ENCODE measurements at regions not wholly inside any gene's neighbourhood (a gene's known extent, or its start where the extent isn't known, plus 50 kb on each side); places are given as distances from the start of the nearest gene placed in this dataset.
"Not testable (repeated sequence)": the region's sequence is repeated elsewhere in the genome, so short reads cannot be mapped to it uniquely, and the experiment has no call there.

GRCh38 chr16:88262858-88263563 lies 119.7 kb upstream of the ZNF469 start:
- intact Hi-C loops (cut with DNase I, micrococcal nuclease), result not testable (repeated sequence)
- peak; percentile 32 for ATAC-seq

DNA sequence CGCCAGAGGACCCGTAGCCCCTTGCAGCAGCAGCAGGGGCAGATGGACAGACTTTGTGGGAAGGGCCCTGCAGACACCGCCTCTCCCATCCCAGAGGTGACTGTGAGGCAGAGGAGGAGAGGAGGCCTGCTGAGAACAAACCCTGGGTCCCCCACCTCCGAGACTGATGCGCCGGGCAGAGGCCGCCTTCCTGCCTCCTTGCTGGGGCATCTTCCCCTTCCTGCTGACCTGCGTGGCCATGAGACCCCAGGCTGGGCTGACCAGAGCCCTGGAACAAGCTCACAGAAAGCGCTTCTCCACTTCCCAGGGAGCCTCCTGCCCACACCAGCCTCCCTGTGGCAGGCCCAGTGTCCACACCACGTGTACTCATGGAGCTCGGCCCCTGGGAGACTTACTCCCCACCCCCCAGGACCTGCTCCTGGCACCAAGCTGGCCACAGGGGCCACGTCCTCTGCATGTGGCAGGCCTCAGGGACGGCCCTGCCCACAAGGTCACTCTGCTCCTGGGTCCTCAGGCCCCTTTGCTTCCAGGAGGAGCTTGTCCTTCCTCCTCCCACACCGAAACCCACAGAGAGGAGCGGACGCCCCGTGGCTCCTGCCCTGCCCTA lies 119.0 kb upstream of the ZNF469 start:
- H3K4me3 ChIP-seq; intact Hi-C loops (cut with DNase I, micrococcal nuclease); H3K4me1 ChIP-seq (ENCODE audit: low read depth); H3K9me3 ChIP-seq; DNase-seq; ATAC-seq; H3K36me3 ChIP-seq (ENCODE audit: low read depth): not testable (repeated sequence)

More at GRCh38 chr16:88262858-88263563, 119.7 kb upstream of the ZNF469 start:
- H3K4me3 ChIP-seq; H3K36me3 ChIP-seq (ENCODE audit: low read depth); H3K4me1 ChIP-seq (ENCODE audit: low read depth); H3K9me3 ChIP-seq: not testable (repeated sequence)
- DNase-seq, result peak in 1 of 3 donors; percentile 51

- intact Hi-C loops (cut with DNase I, micrococcal nuclease), result no loop called here
- Histone ChIP-seq H3K9me3 (no peaks in the 10 kb centered on the region), H3K36me3 (ENCODE audit: low read depth) (no peaks in the 10 kb centered on the region), H3K4me3 (no peak overlapping the region), H3K4me1 (ENCODE audit: low read depth) (no peaks in the 10 kb centered on the region)
- DNase-seq, result peak; percentile 78 to 89 (median 83)
- peak; percentile 89 for ATAC-seq
- TF ChIP-seq, protein P1, sequence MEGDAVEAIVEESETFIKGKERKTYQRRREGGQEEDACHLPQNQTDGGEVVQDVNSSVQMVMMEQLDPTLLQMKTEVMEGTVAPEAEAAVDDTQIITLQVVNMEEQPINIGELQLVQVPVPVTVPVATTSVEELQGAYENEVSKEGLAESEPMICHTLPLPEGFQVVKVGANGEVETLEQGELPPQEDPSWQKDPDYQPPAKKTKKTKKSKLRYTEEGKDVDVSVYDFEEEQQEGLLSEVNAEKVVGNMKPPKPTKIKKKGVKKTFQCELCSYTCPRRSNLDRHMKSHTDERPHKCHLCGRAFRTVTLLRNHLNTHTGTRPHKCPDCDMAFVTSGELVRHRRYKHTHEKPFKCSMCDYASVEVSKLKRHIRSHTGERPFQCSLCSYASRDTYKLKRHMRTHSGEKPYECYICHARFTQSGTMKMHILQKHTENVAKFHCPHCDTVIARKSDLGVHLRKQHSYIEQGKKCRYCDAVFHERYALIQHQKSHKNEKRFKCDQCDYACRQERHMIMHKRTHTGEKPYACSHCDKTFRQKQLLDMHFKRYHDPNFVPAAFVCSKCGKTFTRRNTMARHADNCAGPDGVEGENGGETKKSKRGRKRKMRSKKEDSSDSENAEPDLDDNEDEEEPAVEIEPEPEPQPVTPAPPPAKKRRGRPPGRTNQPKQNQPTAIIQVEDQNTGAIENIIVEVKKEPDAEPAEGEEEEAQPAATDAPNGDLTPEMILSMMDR (IDR thresholded peaks at IDR 0.05), result no peak
These were observed 118.0 kb upstream of the ZNF469 start for GRCh38 chr16:88264641-88265285.

DNA sequence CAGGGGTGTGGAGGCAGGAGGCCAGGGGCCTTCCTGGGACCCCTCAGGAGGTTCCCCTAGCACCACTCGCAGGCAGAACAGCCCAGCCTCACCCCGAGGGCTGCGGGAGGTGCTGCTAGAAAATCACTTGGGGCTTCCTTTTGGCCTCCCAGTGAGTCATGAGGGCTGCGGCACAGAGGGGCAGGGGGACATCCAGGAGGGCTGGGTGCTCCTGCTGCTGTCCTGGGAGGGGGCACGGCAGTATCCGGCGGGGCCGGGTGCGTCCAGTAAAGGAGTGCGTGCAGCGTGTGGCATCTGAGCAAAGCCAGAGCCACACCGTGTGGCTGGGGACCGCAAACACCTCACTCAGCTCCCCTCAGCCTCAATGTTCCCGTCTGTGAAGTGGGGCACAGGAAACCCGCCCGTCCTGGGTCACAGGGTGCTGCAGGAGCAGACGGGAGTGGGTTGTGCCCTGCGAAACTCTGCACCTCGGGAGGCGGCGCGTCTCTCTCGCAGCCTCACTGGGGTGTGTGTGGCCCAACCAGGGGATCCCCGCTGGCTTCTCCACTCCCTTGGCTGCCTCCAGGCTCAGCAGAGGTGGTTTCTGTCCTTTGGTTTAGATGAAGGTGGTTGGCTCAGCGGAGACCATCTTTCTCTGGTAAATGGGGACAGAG lies 117.3 kb upstream of the ZNF469 start:
- ATAC-seq, result peak; percentile 5
- intact Hi-C loops (cut with DNase I, micrococcal nuclease); H3K4me3 ChIP-seq; H3K9me3 ChIP-seq; H3K4me1 ChIP-seq (ENCODE audit: low read depth); H3K36me3 ChIP-seq (ENCODE audit: low read depth): not testable (repeated sequence)
- DNase-seq, result peak in 1 of 3 donors; percentile 42

GRCh38 chr16:88266036-88266435 lies 116.7 kb upstream of the ZNF469 start:
- H3K4me1 ChIP-seq (ENCODE audit: low read depth); ATAC-seq; intact Hi-C loops (cut with DNase I, micrococcal nuclease); H3K9me3 ChIP-seq; H3K4me3 ChIP-seq; H3K36me3 ChIP-seq (ENCODE audit: low read depth): not testable (repeated sequence)
- peak in 1 of 3 donors; percentile 39 for DNase-seq

DNA sequence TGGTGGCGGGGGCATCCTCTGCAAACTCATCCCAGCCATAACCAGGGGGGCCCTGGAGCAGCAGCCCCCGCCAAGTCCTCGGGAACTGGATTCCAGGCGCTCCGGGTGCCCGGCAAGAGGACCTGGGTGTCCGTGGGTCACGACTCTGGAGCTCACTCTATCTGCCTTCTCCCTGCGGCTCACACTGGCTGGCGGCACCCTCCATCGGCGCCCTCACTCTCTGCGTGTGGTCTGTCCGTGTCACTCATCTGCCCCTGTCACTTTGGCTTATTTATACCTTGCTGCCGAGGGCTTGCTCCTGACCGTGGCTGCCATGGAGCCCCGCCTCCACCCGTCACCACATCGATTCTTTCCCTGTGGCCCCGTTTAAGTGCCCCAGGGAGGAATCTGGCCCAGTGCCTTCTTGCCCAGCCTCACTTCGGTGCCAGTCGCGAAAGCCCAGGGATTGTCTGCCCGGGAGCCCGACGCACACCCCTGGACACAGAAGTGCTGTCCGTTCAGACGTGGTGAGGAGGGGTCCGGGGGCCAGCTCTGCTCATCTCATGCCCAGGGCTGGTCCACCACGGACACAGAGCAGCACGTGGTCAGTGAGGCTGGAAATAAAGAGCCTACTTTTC lies 115.7 kb upstream of the ZNF469 start:
- H3K9me3 ChIP-seq; intact Hi-C loops (cut with DNase I, micrococcal nuclease); H3K4me1 ChIP-seq (ENCODE audit: low read depth); H3K4me3 ChIP-seq; ATAC-seq; DNase-seq; H3K36me3 ChIP-seq (ENCODE audit: low read depth): not testable (repeated sequence)

DNA sequence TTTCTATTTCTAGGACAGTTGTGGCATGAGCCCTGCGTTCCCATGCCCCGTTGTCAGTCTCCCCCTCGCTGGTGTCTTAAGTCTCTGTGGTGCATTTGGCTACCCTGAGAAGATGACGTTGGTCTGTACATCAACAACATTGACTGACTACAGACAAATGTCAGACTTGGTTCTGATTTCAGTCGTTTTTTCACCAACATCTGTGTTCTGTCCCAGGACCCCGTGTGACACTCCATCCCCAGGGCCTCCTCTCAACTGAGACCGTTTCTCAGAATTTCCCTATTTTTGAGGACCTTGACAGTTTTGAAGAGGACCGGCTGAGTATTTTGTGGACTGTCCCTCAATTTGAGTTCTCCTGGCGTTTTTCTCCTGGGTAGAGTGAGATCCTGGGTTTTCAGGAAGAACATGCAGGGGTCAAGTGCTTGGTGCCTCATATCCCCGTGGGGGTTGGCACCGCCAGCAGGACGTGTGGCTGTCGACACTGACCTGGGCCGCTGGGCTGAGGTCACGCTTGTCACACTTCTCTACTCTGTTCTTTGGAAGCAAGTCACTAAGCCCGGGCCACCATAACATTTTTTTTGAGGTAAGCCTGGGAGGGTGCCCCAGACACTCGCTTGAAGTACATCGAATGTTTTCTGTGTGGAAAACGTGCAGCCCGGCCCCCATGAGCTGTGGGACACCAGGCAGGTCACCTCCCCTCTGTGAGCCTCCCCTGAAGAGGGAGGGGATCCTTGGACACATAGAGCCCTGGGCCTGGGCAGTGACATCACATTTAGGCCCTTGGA lies 114.4 kb upstream of the ZNF469 start:
- intact Hi-C loops (cut with DNase I, micrococcal nuclease); H3K36me3 ChIP-seq (ENCODE audit: low read depth); H3K4me1 ChIP-seq (ENCODE audit: low read depth); DNase-seq; ATAC-seq; H3K9me3 ChIP-seq; H3K4me3 ChIP-seq: not testable (repeated sequence)

DNA sequence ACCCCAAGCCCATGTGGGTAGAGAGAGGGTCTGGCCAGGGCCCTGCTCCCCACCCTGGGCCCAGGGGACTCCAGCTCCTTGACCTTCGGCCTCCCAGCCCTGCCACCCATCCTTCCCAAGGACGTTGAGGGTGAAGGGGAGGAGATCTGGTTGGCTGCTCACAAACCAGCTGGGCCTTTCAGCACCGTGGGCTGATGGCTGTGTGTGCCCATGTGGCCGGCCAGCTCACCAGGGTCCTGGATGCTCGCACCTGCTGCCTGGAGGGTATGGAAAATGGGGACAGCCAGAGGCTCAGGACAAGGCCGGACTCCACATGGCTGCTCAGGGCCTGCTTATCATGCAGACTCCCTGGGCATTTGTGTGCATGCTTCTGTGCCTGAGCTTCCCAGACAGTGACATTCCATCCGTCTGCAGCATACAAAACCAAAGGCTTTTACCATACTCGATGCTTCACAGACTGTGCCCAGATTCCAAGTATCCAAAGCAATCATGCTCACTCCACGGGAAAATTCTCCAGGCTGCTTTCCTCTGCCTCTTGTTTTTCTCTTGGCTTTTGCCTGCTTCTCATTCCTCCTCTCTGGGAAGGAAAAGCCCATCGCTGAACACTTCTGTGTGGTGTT lies 112.5 kb upstream of the ZNF469 start:
- H3K36me3 ChIP-seq (ENCODE audit: low read depth); H3K4me3 ChIP-seq; H3K4me1 ChIP-seq (ENCODE audit: low read depth); DNase-seq; intact Hi-C loops (cut with DNase I, micrococcal nuclease); ATAC-seq; H3K9me3 ChIP-seq: not testable (repeated sequence)

GRCh38 chr16:88271296-88271695 lies 111.5 kb upstream of the ZNF469 start:
- H3K4me3 ChIP-seq; intact Hi-C loops (cut with DNase I, micrococcal nuclease); H3K4me1 ChIP-seq (ENCODE audit: low read depth); H3K9me3 ChIP-seq; DNase-seq; ATAC-seq; H3K36me3 ChIP-seq (ENCODE audit: low read depth): not testable (repeated sequence)

GRCh38 chr16:88271776-88272175 lies 111.0 kb upstream of the ZNF469 start:
- intact Hi-C loops (cut with DNase I, micrococcal nuclease); H3K36me3 ChIP-seq (ENCODE audit: low read depth); DNase-seq; ATAC-seq; H3K9me3 ChIP-seq; H3K4me3 ChIP-seq; H3K4me1 ChIP-seq (ENCODE audit: low read depth): not testable (repeated sequence)

GRCh38 chr16:88272437-88272836 lies 110.3 kb upstream of the ZNF469 start:
- H3K9me3 ChIP-seq; intact Hi-C loops (cut with DNase I, micrococcal nuclease); DNase-seq; ATAC-seq; H3K36me3 ChIP-seq (ENCODE audit: low read depth); H3K4me1 ChIP-seq (ENCODE audit: low read depth); H3K4me3 ChIP-seq: not testable (repeated sequence)
